SJCRH30 (cell line): ENCODE measurements at regions not wholly inside any gene's neighbourhood (a gene's known extent, or its start where the extent isn't known, plus 50 kb on each side); places are given as distances from the start of the nearest gene placed in this dataset.

Experiments
- DNase-seq, 2 experiments: peaks; one replicate each; pipeline ENCODE4 v3.0.0-alpha.2; 2015 to 2020
- H3K27ac ChIP-seq: fragments of 250-450 bp; sonication (Bioruptor Pico); 2 replicates; pipeline ENCODE4 v1.5.1; 2020; ENCODE audit warnings: mild to moderate bottlenecking, moderate library complexity
- H3K27me3 ChIP-seq: fragments of 250-450 bp; sonication (Bioruptor Pico); 2 replicates; pipeline ENCODE4 v1.5.1; 2020; ENCODE audit warnings: mild to moderate bottlenecking, moderate library complexity
- H3K36me3 ChIP-seq: fragments of 250-450 bp; sonication (Bioruptor Pico); 2 replicates; pipeline ENCODE4 v1.5.1; 2020; ENCODE audit warnings: mild to moderate bottlenecking, moderate library complexity
- H3K4me1 ChIP-seq: fragments of 250-450 bp; sonication (Bioruptor Pico); 2 replicates; pipeline ENCODE4 v1.5.1; 2020; ENCODE audit warnings: mild to moderate bottlenecking, moderate library complexity
- H3K4me3 ChIP-seq: fragments of 250-450 bp; sonication (Bioruptor Pico); 2 replicates; pipeline ENCODE4 v1.5.1; 2020; ENCODE audit warnings: mild to moderate bottlenecking, moderate library complexity
- H3K9me3 ChIP-seq: fragments of 250-450 bp; sonication (Bioruptor Pico); replicated peaks from 2 replicates; pipeline ENCODE4 v1.5.1; 2020; ENCODE audit warnings: mild to moderate bottlenecking, moderate library complexity

GRCh38 chr10:44309939-44310761 is 74.7 kb downstream of the CXCL12 start:
- Histone ChIP-seq H3K9me3 (no peaks in the 10 kb centered on the region), H3K4me1 (no peaks in the 10 kb centered on the region), H3K27ac (no peak overlapping the region), H3K36me3 (no peaks in the 10 kb centered on the region), H3K4me3 (no peak overlapping the region), H3K27me3 (no peaks in the 10 kb centered on the region)
- DNase-seq, result no peak

- DNase-seq, result no peak
- Histone ChIP-seq H3K27me3 (no peaks in the 10 kb centered on the region), H3K4me3 (no peak overlapping the region), H3K27ac (no peak overlapping the region), H3K9me3 (no peaks in the 10 kb centered on the region), H3K36me3 (no peaks in the 10 kb centered on the region), H3K4me1 (no peaks in the 10 kb centered on the region)
Measured at GRCh38 chr10:44309361-44309760, 75.5 kb downstream of the CXCL12 start.

- no peak for DNase-seq
- H3K36me3 ChIP-seq, result no peaks in the 10 kb centered on the region
- no peak overlapping the region for H3K27ac ChIP-seq
- no peaks in the 10 kb centered on the region for H3K27me3 ChIP-seq
- no peak overlapping the region for H3K4me3 ChIP-seq
- H3K4me1 ChIP-seq, result no peaks in the 10 kb centered on the region
- H3K9me3 ChIP-seq, result no peaks in the 10 kb centered on the region
Measured at GRCh38 chr10:44308935-44309334, 76.0 kb downstream of the CXCL12 start.

GRCh38 chr10:44307691-44308090 is 77.2 kb downstream of the CXCL12 start:
- no peaks in the 10 kb centered on the region for H3K9me3 ChIP-seq
- no peaks in the 10 kb centered on the region for H3K36me3 ChIP-seq
- H3K4me1 ChIP-seq, result no peaks in the 10 kb centered on the region
- no peaks in the 10 kb centered on the region for H3K27me3 ChIP-seq
- no peak overlapping the region for H3K4me3 ChIP-seq
- H3K27ac ChIP-seq, result no peak overlapping the region
- no peak for DNase-seq

GRCh38 chr10:44306762-44307161 is 78.1 kb downstream of the CXCL12 start:
- Histone ChIP-seq H3K9me3 (no peaks in the 10 kb centered on the region), H3K36me3 (no peaks in the 10 kb centered on the region), H3K27me3 (no peaks in the 10 kb centered on the region), H3K27ac (no peak overlapping the region), H3K4me1 (peaks cover 3% of the 10 kb centered on the region), H3K4me3 (no peak overlapping the region)
- no peak for DNase-seq

- Histone ChIP-seq H3K27me3 (no peaks in the 10 kb centered on the region), H3K4me1 (peaks cover 7% of the 10 kb centered on the region), H3K4me3 (no peak overlapping the region), H3K27ac (no peak overlapping the region), H3K9me3 (no peaks in the 10 kb centered on the region), H3K36me3 (no peaks in the 10 kb centered on the region)
- no peak for DNase-seq
Measured at GRCh38 chr10:44306147-44306710, 78.7 kb downstream of the CXCL12 start.

GRCh38 chr10:44301781-44302355 is 83.0 kb downstream of the CXCL12 start:
- Histone ChIP-seq H3K9me3 (no peaks in the 10 kb centered on the region), H3K27me3 (no peaks in the 10 kb centered on the region), H3K36me3 (no peaks in the 10 kb centered on the region), H3K27ac (peak overlapping the region; percentile 79), H3K4me3 (no peak overlapping the region), H3K4me1 (peaks cover 14% of the 10 kb centered on the region)
- DNase-seq, result no peak

- peak; percentile 69 to 76 for DNase-seq
- H3K9me3 ChIP-seq, result no peaks in the 10 kb centered on the region
- H3K27me3 ChIP-seq, result no peaks in the 10 kb centered on the region
- H3K27ac ChIP-seq, result peak overlapping the region; percentile 79
- H3K36me3 ChIP-seq, result no peaks in the 10 kb centered on the region
- no peak overlapping the region for H3K4me3 ChIP-seq
- peaks cover 14% of the 10 kb centered on the region for H3K4me1 ChIP-seq
Measured at GRCh38 chr10:44300666-44301649, 83.9 kb downstream of the CXCL12 start.

- Histone ChIP-seq H3K4me3 (no peak overlapping the region), H3K4me1 (peaks cover 14% of the 10 kb centered on the region), H3K27me3 (no peaks in the 10 kb centered on the region), H3K27ac (no peak overlapping the region), H3K9me3 (no peaks in the 10 kb centered on the region), H3K36me3 (no peaks in the 10 kb centered on the region)
- DNase-seq, result no peak
Measured at GRCh38 chr10:44298713-44299112, 86.2 kb downstream of the CXCL12 start.

- no peak overlapping the region for H3K27ac ChIP-seq
- peaks cover 14% of the 10 kb centered on the region for H3K4me1 ChIP-seq
- no peak for DNase-seq
Measured at GRCh38 chr10:44297963-44298362, 86.9 kb downstream of the CXCL12 start.

GRCh38 chr10:44295644-44296241 is 89.2 kb downstream of the CXCL12 start:
- Histone ChIP-seq H3K4me1 (peaks cover 5% of the 10 kb centered on the region), H3K9me3 (no peaks in the 10 kb centered on the region), H3K36me3 (no peaks in the 10 kb centered on the region), H3K4me3 (no peak overlapping the region), H3K27me3 (no peaks in the 10 kb centered on the region), H3K27ac (no peak overlapping the region)
- DNase-seq, result no peak

More at GRCh38 chr10:44297963-44298362, 86.9 kb downstream of the CXCL12 start:
- no peak overlapping the region for H3K4me3 ChIP-seq
- no peaks in the 10 kb centered on the region for H3K27me3 ChIP-seq
- H3K36me3 ChIP-seq, result no peaks in the 10 kb centered on the region
- H3K9me3 ChIP-seq, result no peaks in the 10 kb centered on the region

GRCh38 chr10:44294726-44295412 is 90.0 kb downstream of the CXCL12 start:
- Histone ChIP-seq H3K4me3 (no peak overlapping the region), H3K9me3 (no peaks in the 10 kb centered on the region), H3K4me1 (no peaks in the 10 kb centered on the region), H3K36me3 (no peaks in the 10 kb centered on the region), H3K27me3 (no peaks in the 10 kb centered on the region), H3K27ac (no peak overlapping the region)
- DNase-seq, result no peak

- H3K27ac ChIP-seq, result no peak overlapping the region
- no peak overlapping the region for H3K4me3 ChIP-seq
- no peaks in the 10 kb centered on the region for H3K36me3 ChIP-seq
- H3K4me1 ChIP-seq, result no peaks in the 10 kb centered on the region
- no peak for DNase-seq
- no peaks in the 10 kb centered on the region for H3K27me3 ChIP-seq
- H3K9me3 ChIP-seq, result no peaks in the 10 kb centered on the region
Measured at GRCh38 chr10:44293842-44294241, 91.1 kb downstream of the CXCL12 start.

- H3K4me1 ChIP-seq, result no peaks in the 10 kb centered on the region
- no peaks in the 10 kb centered on the region for H3K27me3 ChIP-seq
- no peak overlapping the region for H3K4me3 ChIP-seq
- H3K27ac ChIP-seq, result no peak overlapping the region
- H3K9me3 ChIP-seq, result no peaks in the 10 kb centered on the region
- no peaks in the 10 kb centered on the region for H3K36me3 ChIP-seq
- DNase-seq, result no peak
Measured at GRCh38 chr10:44293306-44293778, 91.6 kb downstream of the CXCL12 start.
